CD4-positive, alpha-beta T cell (primary cell): ENCODE measurements at regions not wholly inside any gene's neighbourhood (a gene's known extent, or its start where the extent isn't known, plus 50 kb on each side); places are given as distances from the start of the nearest gene placed in this dataset.

Source experiments
- ATAC-seq: fragments of 200-7000 bp; cut with Tn5 transposase; one replicate; pipeline ENCODE4 v1.10.0; 2022; ENCODE audit warnings: mild to moderate bottlenecking; ENCODE audit not compliant: poor library complexity
- CTCF ChIA-PET: fragments of 350-600 bp; sonication (Branson Sonifier 250); formaldehyde crosslinking; loops from one replicate; lab custom pipeline; 2021; ENCODE audit warnings: antibody characterized with exemption, inconsistent platforms; lab: Charles Lee
- POLR2A ChIA-PET: fragments of 350-600 bp; sonication (Branson Sonifier 250); formaldehyde crosslinking; loops from one replicate; lab custom pipeline; 2021; ENCODE audit warnings: antibody characterized with exemption, inconsistent platforms; lab: Charles Lee
- DNase-seq, 14 experiments: peaks; one replicate each; pipeline ENCODE4 v3.0.0-alpha.2; 2013 to 2020; ENCODE audit warnings: mixed read lengths in 2 of 14
- H3K27ac ChIP-seq, 2 donors: one replicate each; pipeline versions ENCODE4 v1.5.1 to v1.7.0; 2013; ENCODE audit warnings: low read length in 2 of 2, low read depth in 1 of 2, mild to moderate bottlenecking in 1 of 2
- H3K27me3 ChIP-seq, 2 experiments: 1 replicate in 1 of 2; 2 replicates in 1 of 2; pipeline versions ENCODE4 v1.6.1 to v1.7.0; 2013; ENCODE audit warnings: low read length in 2 of 2, control low read depth in 1 of 2, mild to moderate bottlenecking in 1 of 2, moderate library complexity in 1 of 2; ENCODE audit not compliant: insufficient read depth in 2 of 2, control insufficient read depth in 1 of 2
- H3K36me3 ChIP-seq: one replicate; pipeline ENCODE4 v1.6.1; 2013; ENCODE audit warnings: low read length, control low read depth; ENCODE audit not compliant: insufficient read depth
- H3K4me1 ChIP-seq: one replicate; pipeline ENCODE4 v1.6.1; 2013; ENCODE audit warnings: low read length, control low read depth; ENCODE audit not compliant: insufficient read depth
- H3K4me3 ChIP-seq: one replicate; pipeline ENCODE4 v1.5.1; 2013; ENCODE audit warnings: mild to moderate bottlenecking, low read length, moderate library complexity
- H3K9me3 ChIP-seq, 2 experiments: 1 replicate in 1 of 2; 2 replicates in 1 of 2; pipeline versions ENCODE4 v1.6.1 to v1.7.0; 2013; ENCODE audit warnings: low read length in 2 of 2, mild to moderate bottlenecking in 2 of 2, control low read depth in 1 of 2, moderate library complexity in 1 of 2; ENCODE audit not compliant: control insufficient read depth in 1 of 2, insufficient read depth in 1 of 2
- H3K27ac Mint-ChIP-seq: one replicate; pipeline ENCODE4 v1.8.0; 2020; ENCODE audit warnings: mixed read lengths
- H3K27me3 Mint-ChIP-seq: one replicate; pipeline ENCODE4 v1.8.0; 2021; ENCODE audit warnings: mixed read lengths
- H3K36me3 Mint-ChIP-seq: one replicate; pipeline ENCODE4 v1.8.0; 2021; ENCODE audit warnings: low read depth, mixed read lengths
- H3K4me1 Mint-ChIP-seq: one replicate; pipeline ENCODE4 v1.8.0; 2021; ENCODE audit warnings: low read depth, mixed read lengths
- H3K4me3 Mint-ChIP-seq: one replicate; pipeline ENCODE4 v1.8.0; 2020; ENCODE audit warnings: mild to moderate bottlenecking, mixed read lengths
- H3K9me3 Mint-ChIP-seq: one replicate; pipeline ENCODE4 v1.8.0; 2020; ENCODE audit warnings: mixed read lengths
- intact Hi-C, 2 experiments: fragments of 100-400 bp; cut with DNase I in 1 of 2; cut with micrococcal nuclease in 1 of 2; formaldehyde crosslinking; loops; one replicate each; pipeline versions ENCODE4 v1.15.1 to v1.9.0; 2023 to 2025; cut with DNase I, micrococcal nuclease
- TF ChIP-seq, protein P1 (sequence below): fragments of 200-600 bp; IDR thresholded peaks from one replicate; pipeline ENCODE4 v1.8.0; 2022; ENCODE audit warnings: antibody characterized with exemption, mild to moderate bottlenecking

DNA sequence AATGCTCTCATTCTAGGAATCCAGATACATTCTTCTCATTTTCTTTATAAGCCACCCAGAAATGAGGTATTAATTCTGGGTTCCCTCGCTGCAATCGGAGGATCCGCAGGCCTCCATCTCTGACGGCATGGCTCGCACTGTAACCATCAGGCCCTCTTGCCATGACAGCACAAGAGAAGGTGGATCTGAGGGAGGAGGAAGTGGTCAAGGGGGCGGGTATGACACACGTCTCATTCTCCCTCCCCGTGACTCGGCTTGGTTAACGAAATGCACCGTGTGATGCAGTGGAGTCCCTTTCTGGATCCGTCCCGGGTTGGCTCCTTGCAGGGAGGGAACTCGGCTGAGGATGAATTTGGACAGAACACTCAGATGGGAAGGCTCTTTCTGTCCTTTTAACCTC, 280.2 kb downstream of the TCERG1L start:
- H3K4me1 Mint-ChIP-seq, result no peaks in the 10 kb centered on the region
- H3K27me3 ChIP-seq, result no peaks in the 10 kb centered on the region

DNA sequence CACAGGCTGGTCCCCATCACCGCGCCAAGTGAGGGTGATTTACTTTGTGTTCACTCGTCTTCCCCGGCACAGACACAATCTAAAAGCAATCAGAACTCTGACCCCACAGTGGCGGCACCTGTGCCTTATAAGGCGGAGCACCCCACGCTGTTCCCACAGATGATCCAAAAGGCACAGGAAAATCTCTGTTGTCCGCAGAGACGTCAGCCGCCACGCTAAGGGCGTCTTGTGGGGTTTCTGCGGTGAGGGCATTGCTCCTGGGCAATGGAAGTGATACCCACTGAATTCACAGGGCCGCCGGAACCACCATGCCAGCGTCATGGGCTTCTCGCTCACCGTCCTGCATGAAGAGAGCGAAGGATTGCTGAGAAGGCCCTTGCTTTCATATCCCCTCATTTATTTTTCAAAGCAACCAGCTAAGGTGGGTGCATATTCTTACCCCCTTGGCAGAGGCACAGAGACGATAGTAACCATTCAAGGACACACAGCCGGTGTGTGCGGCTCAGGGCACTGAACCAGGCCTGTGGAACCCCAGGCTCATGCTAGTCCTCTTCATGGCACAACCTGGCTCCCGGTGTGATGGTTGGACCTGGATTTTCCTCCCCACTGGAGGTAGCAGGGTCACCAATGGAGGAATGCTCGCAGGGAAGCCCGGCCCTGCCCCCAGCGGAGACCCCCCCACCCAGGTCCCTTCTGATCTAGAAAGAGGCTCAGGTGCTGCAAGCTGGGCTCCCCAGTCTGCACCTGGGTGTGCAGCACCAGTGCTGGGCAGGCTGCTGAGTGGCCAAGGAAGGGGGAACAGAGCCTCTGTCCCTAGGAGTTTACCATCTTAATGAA, 279.0 kb downstream of the TCERG1L start:
- Histone ChIP-seq H3K27ac (no peak overlapping the region), H3K4me3 (no peak overlapping the region), H3K9me3 (peaks cover 0 to 30% of the 10 kb centered on the region in 2 experiments), H3K4me1 (no peaks in the 10 kb centered on the region), H3K36me3 (no peaks in the 10 kb centered on the region), H3K27me3 (no peaks in the 10 kb centered on the region)
- CTCF ChIA-PET, result no interaction called here
- POLR2A ChIA-PET, result no interaction called here
- Mint-ChIP-seq H3K9me3 (no peaks in the 10 kb centered on the region), H3K4me3 (no peak overlapping the region), H3K27me3 (no peaks in the 10 kb centered on the region), H3K4me1 (no peaks in the 10 kb centered on the region), H3K27ac (no peak overlapping the region), H3K36me3 (no peaks in the 10 kb centered on the region)
- TF ChIP-seq, protein P1, sequence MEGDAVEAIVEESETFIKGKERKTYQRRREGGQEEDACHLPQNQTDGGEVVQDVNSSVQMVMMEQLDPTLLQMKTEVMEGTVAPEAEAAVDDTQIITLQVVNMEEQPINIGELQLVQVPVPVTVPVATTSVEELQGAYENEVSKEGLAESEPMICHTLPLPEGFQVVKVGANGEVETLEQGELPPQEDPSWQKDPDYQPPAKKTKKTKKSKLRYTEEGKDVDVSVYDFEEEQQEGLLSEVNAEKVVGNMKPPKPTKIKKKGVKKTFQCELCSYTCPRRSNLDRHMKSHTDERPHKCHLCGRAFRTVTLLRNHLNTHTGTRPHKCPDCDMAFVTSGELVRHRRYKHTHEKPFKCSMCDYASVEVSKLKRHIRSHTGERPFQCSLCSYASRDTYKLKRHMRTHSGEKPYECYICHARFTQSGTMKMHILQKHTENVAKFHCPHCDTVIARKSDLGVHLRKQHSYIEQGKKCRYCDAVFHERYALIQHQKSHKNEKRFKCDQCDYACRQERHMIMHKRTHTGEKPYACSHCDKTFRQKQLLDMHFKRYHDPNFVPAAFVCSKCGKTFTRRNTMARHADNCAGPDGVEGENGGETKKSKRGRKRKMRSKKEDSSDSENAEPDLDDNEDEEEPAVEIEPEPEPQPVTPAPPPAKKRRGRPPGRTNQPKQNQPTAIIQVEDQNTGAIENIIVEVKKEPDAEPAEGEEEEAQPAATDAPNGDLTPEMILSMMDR, result no peak
- intact Hi-C loops, result no loop called here
- DNase-seq (no peak), ATAC-seq (no peak)

More for the DNA sequence above, 280.2 kb downstream of the TCERG1L start:
- H3K27ac ChIP-seq, result no peak overlapping the region
- Mint-ChIP-seq H3K9me3 (no peaks in the 10 kb centered on the region), H3K36me3 (no peaks in the 10 kb centered on the region), H3K27me3 (no peaks in the 10 kb centered on the region), H3K27ac (no peak overlapping the region), H3K4me3 (no peak overlapping the region)
- no peak overlapping the region for H3K4me3 ChIP-seq
- intact Hi-C loops, result no loop called here
- peaks cover 0 to 28% of the 10 kb centered on the region in 2 experiments for H3K9me3 ChIP-seq
- ChIA-PET POLR2A (no interaction called here), CTCF (no interaction called here)
- no peak for ATAC-seq
- H3K4me1 ChIP-seq, result no peaks in the 10 kb centered on the region
- DNase-seq, result no peak
- no peaks in the 10 kb centered on the region for H3K36me3 ChIP-seq
- TF ChIP-seq, protein P1, result no peak

DNA sequence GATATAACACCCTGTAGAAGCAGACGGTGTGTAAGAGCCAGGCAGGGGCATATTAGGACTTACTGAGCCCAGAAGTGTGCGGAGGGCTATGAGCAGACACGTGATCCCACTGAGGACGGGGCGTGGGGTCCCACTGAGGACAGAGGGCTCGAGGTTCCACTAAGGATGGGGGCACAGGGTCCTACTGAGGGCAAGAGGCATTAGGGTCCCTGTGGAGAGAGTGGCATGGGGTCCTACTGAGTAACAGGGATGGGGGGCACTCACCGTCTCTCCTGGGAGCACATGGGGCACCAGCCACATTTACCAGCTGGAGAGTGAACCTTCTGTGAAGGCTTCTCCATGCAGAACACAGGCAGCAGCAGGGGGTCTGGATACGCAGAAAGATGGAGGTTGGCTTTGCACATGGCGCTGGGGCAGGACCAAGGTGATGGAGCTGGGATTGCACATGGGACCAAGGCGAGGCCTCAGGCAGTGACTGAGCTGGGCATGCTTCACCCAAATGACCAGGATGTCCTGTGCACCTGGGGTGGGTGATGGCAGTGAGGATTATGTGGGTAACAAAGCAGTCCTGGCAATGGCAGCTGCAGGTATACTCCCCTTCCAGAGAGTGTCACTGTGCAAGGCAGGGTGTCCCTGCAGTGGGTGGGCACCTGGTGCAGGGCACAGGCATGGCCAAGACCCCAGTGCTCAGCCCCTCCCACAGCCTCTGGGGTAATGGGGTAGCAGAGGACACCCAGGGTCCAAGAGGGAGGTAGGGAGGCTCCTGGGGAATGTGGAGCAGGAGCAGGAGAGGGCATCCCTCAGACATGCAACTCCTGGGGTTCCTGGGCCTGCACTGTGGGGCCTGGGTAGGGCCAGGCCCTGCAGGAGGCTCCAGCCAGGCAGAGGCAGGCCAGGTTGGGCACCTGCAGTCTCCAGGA, 278.1 kb downstream of the TCERG1L start:
- Histone ChIP-seq H3K4me1 (no peaks in the 10 kb centered on the region), H3K4me3 (no peak overlapping the region), H3K36me3 (no peaks in the 10 kb centered on the region), H3K9me3 (peaks cover 0 to 30% of the 10 kb centered on the region in 2 experiments), H3K27me3 (no peaks in the 10 kb centered on the region), H3K27ac (no peak overlapping the region)
- DNase-seq (no peak), ATAC-seq (no peak)
- H3K4me3 Mint-ChIP-seq, result no peak overlapping the region
- H3K4me1 Mint-ChIP-seq, result no peaks in the 10 kb centered on the region
- no peaks in the 10 kb centered on the region for H3K27me3 Mint-ChIP-seq
- ChIA-PET POLR2A (no interaction called here), CTCF (no interaction called here)
- TF ChIP-seq, protein P1, result no peak
- no peaks in the 10 kb centered on the region for H3K9me3 Mint-ChIP-seq
- H3K27ac Mint-ChIP-seq, result no peak overlapping the region
- intact Hi-C loops, result no loop called here
- H3K36me3 Mint-ChIP-seq, result no peaks in the 10 kb centered on the region
